HCT116 (cell line): ENCODE measurements at regions not wholly inside any gene's neighbourhood (a gene's known extent, or its start where the extent isn't known, plus 50 kb on each side); places are given as distances from the start of the nearest gene placed in this dataset.

Experiments used
- ATAC-seq: fragments of 200-7000 bp; cut with Tn5 transposase; 2 replicates; pipeline ENCODE4 v1.9.1; 2020; ENCODE audit warnings: mild to moderate bottlenecking, moderate library complexity
- BruUV-seq: library from RNA; stranded (reverse); fragments of 400-500 nt; replicated peaks from 2 replicates; lab custom pipeline; 2021; lab: Mats Ljungman, UMichigan
- CTCF ChIA-PET: fragments of 300-600 bp; sonication (Branson Sonifier 250); formaldehyde crosslinking; loops from one replicate; lab custom pipeline; 2021; ENCODE audit warnings: antibody characterized with exemption; lab: Charles Lee
- POLR2A ChIA-PET: fragments of 300-600, 350-600 bp; sonication (Branson Sonifier 250); formaldehyde crosslinking; loops from one replicate; lab custom pipeline; 2021; ENCODE audit warnings: antibody characterized with exemption; lab: Charles Lee
- RAD21 ChIA-PET, 2 experiments: fragments of 300-600 bp; sonication (Branson Sonifier 250); formaldehyde crosslinking; loops; one replicate each; lab custom pipeline; 2023; ENCODE audit warnings: low total read pairs in 2 of 2; ENCODE audit not compliant: uncharacterized antibody in 2 of 2, unreplicated experiment in 2 of 2, low non-redundant PET in 1 of 2; lab: Charles Lee
- DNase-seq: peaks from one replicate; pipeline ENCODE4 v3.0.0-alpha.2; 2010; ENCODE audit warnings: low read depth, low spot score
- H2AFZ ChIP-seq: fragments of 200-600 bp; shearing (Covaris generic), sonication (generic); 2 replicates; pipeline ENCODE4 v1.6.1; 2017; ENCODE audit warnings: low read depth, mixed run types, mixed read lengths, antibody characterized with exemption, low read length; ENCODE audit not compliant: poor library complexity, severe bottlenecking
- H3K27ac ChIP-seq: 2 replicates; pipeline ENCODE4 v1.5.1; 2012; ENCODE audit warnings: low read depth, low read length
- H3K27me3 ChIP-seq: fragments of 200-600 bp; sonication (generic); 2 replicates; pipeline ENCODE4 v1.6.1; 2016; ENCODE audit warnings: mixed run types, low read length, mixed read lengths; ENCODE audit not compliant: insufficient read depth
- H3K36me3 ChIP-seq, 2 experiments: fragments of 200-500 bp in 1 of 2; fragments of 200-600 bp in 1 of 2; sonication (Bioruptor generic) in 1 of 2; sonication (generic) in 1 of 2; 2 replicates each; pipeline versions ENCODE4 v1.5.1 to v1.6.1; 2014 to 2016; ENCODE audit warnings: low read length in 2 of 2, inconsistent platforms in 1 of 2, mixed read lengths in 1 of 2, mixed run types in 1 of 2; ENCODE audit not compliant: insufficient read depth in 2 of 2, control insufficient read depth in 1 of 2
- H3K4me1 ChIP-seq, 2 experiments: fragments of 200-600 bp in 1 of 2; sonication (generic) in 1 of 2; 2 replicates each; pipeline versions ENCODE4 v1.5.1 to v1.6.1; 2012 to 2017; ENCODE audit warnings: low read length in 2 of 2, inconsistent platforms in 1 of 2, mild to moderate bottlenecking in 1 of 2, mixed read lengths in 1 of 2, mixed run types in 1 of 2, moderate library complexity in 1 of 2; ENCODE audit not compliant: insufficient read depth in 2 of 2, control insufficient read depth in 1 of 2
- H3K4me2 ChIP-seq: fragments of 200-600 bp; sonication (generic); 2 replicates; pipeline ENCODE4 v1.6.1; 2017; ENCODE audit warnings: mixed run types, low read length, mixed read lengths
- H3K4me3 ChIP-seq, 2 experiments: fragments of 200-600 bp in 1 of 2; sonication (generic) in 1 of 2; replicated peaks in 1 of 2; 2 replicates each; pipeline ENCODE4 v1.5.1; 2011 to 2016; ENCODE audit warnings: low read length in 2 of 2, control low read depth in 1 of 2, low read depth in 1 of 2, mild to moderate bottlenecking in 1 of 2, mixed read lengths in 1 of 2, mixed run types in 1 of 2
- H3K79me2 ChIP-seq: fragments of 200-600 bp; sonication (generic); 2 replicates; pipeline ENCODE4 v1.6.1; 2017; ENCODE audit warnings: mild to moderate bottlenecking, mixed run types, low read length, moderate library complexity, mixed read lengths; ENCODE audit not compliant: insufficient read depth
- H3K9ac ChIP-seq: fragments of 200-600 bp; sonication (generic); 2 replicates; pipeline ENCODE4 v1.6.1; 2016; ENCODE audit warnings: low read length, mixed read lengths
- H3K9me2 ChIP-seq: fragments of 200-600 bp; sonication (generic), shearing (Covaris generic); 2 replicates; pipeline ENCODE4 v1.6.1; 2017; ENCODE audit warnings: mixed run types, mild to moderate bottlenecking, moderate library complexity; ENCODE audit not compliant: insufficient read depth
- H3K9me3 ChIP-seq, 2 experiments: fragments of 200-500 bp in 1 of 2; fragments of 200-600 bp in 1 of 2; sonication (Bioruptor generic) in 1 of 2; sonication (generic) in 1 of 2; 2 replicates each; pipeline ENCODE4 v1.6.1; 2014 to 2017; ENCODE audit warnings: low read length in 2 of 2, mixed read lengths in 2 of 2, inconsistent platforms in 1 of 2, low read depth in 1 of 2, mild to moderate bottlenecking in 1 of 2, mixed run types in 1 of 2, moderate library complexity in 1 of 2; ENCODE audit not compliant: control insufficient read depth in 1 of 2, insufficient read depth in 1 of 2
- H4K20me1 ChIP-seq: fragments of 200-600 bp; sonication (generic), shearing (Covaris generic); 2 replicates; pipeline ENCODE4 v1.6.1; 2017; ENCODE audit warnings: mixed run types, mild to moderate bottlenecking, moderate library complexity; ENCODE audit not compliant: insufficient read depth
- ATF3 ChIP-seq: IDR thresholded peaks from 2 replicates; pipeline ENCODE4 v1.6.1; 2012
- CBX3 ChIP-seq: IDR thresholded peaks from 2 replicates; pipeline ENCODE4 v1.6.1; 2012; ENCODE audit warnings: low read depth
- CTCF ChIP-seq, 3 experiments: fragments of 200-600 bp in 1 of 3; sonication (generic) in 1 of 3; IDR thresholded peaks in 2 of 3; conservative IDR thresholded peaks in 1 of 3; 2 replicates each; pipeline ENCODE4 v1.5.1; 2012 to 2017; ENCODE audit warnings: low read depth in 2 of 3, low read length in 2 of 3, antibody characterized with exemption in 1 of 3, borderline replicate concordance in 1 of 3, control low read depth in 1 of 3, mild to moderate bottlenecking in 1 of 3, mixed read lengths in 1 of 3, mixed run types in 1 of 3, moderate library complexity in 1 of 3; ENCODE audit not compliant: insufficient read depth in 1 of 3
- EGR1 ChIP-seq: IDR thresholded peaks from 2 replicates; pipeline ENCODE4 v1.6.1; 2012; ENCODE audit warnings: low read depth
- ELF1 ChIP-seq: IDR thresholded peaks from 2 replicates; pipeline ENCODE4 v1.6.1; 2012; ENCODE audit warnings: low read depth, borderline replicate concordance
- EZH2 ChIP-seq: fragments of 200-600 bp; sonication (generic); IDR thresholded peaks from 2 replicates; pipeline ENCODE4 v1.6.1; 2017; ENCODE audit warnings: antibody characterized with exemption, mixed run types
- EZH2phosphoT487 ChIP-seq: fragments of 200-600 bp; IDR thresholded peaks from 2 replicates; pipeline ENCODE4 v1.6.1; 2018; ENCODE audit warnings: antibody characterized with exemption, borderline replicate concordance
- FOSL1 ChIP-seq: IDR thresholded peaks from 2 replicates; pipeline ENCODE4 v1.6.1; 2012; ENCODE audit warnings: low read depth
- JUND ChIP-seq: IDR thresholded peaks from 2 replicates; pipeline ENCODE4 v1.6.1; 2012
- MAX ChIP-seq: IDR thresholded peaks from 2 replicates; pipeline ENCODE4 v1.6.1; 2012
- RAD21 ChIP-seq: IDR thresholded peaks from 2 replicates; pipeline ENCODE4 v1.6.1; 2012; ENCODE audit warnings: low read depth, mild to moderate bottlenecking
- SP1 ChIP-seq: IDR thresholded peaks from 2 replicates; pipeline ENCODE4 v1.6.1; 2012; ENCODE audit warnings: low read depth
- SRF ChIP-seq: IDR thresholded peaks from 2 replicates; pipeline ENCODE4 v1.6.1; 2012; ENCODE audit warnings: low read depth
- TCF7L2 ChIP-seq: IDR thresholded peaks from 2 replicates; pipeline ENCODE4 v1.7.0; 2011; ENCODE audit warnings: borderline replicate concordance, inconsistent platforms; ENCODE audit not compliant: insufficient read depth, insufficient read length; ENCODE audit errors: extremely low read depth
- ZBTB33 ChIP-seq: IDR thresholded peaks from 2 replicates; pipeline ENCODE4 v1.6.1; 2011; ENCODE audit warnings: mild to moderate bottlenecking, low read length, moderate library complexity; ENCODE audit not compliant: insufficient replicate concordance; ENCODE audit errors: extremely low read depth
- ZFX ChIP-seq: fragments of 450-650 bp; IDR thresholded peaks from 2 replicates; pipeline ENCODE4 v1.6.1; 2017
- ZNF274 ChIP-seq: fragments of 200-500 bp; sonication (Bioruptor generic); IDR thresholded peaks from 2 replicates; pipeline ENCODE4 v1.6.1; 2014; ENCODE audit warnings: mild to moderate bottlenecking, low read depth, low read length, inconsistent platforms
- intact Hi-C: fragments of 100-400 bp; cut with micrococcal nuclease; formaldehyde crosslinking; loops from 2 replicates; pipeline ENCODE4 v1.10.0; 2022

- H3K4me3 ChIP-seq, result no peak overlapping the region
- ATAC-seq (no peak), DNase-seq (no peak)
- POLR2A ChIA-PET, result no interaction called here
- RAD21 ChIA-PET, result no interaction called here
- CTCF ChIA-PET, result no interaction called here
- no peaks in the 10 kb centered on the region for H3K9me2 ChIP-seq
- H3K27me3 ChIP-seq, result no peaks in the 10 kb centered on the region
- H3K36me3 ChIP-seq, result no peaks in the 10 kb centered on the region
- H3K79me2 ChIP-seq, result no peaks in the 10 kb centered on the region
- BruUV-seq, result no TSS peak
- no peaks in the 10 kb centered on the region for H4K20me1 ChIP-seq
- no peak overlapping the region for H2AFZ ChIP-seq
- intact Hi-C loops, result no loop called here
- no peak overlapping the region for H3K27ac ChIP-seq
- TF ChIP-seq EZH2phosphoT487, result no peak
- TF ChIP-seq CBX3, result no peak
- TF ChIP-seq CTCF (IDR thresholded peaks at IDR 0.05 in 2 of 3, conservative IDR thresholded peaks at IDR 0.05 in 1 of 3; ENCODE audit: borderline replicate concordance in 1 of 3, insufficient read depth in 1 of 3, low read depth in 2 of 3, low read length in 2 of 3), result no peak
- TF ChIP-seq JUND, result no peak
- no peak for TF ChIP-seq ELF1
- TF ChIP-seq TCF7L2, result no peak
- TF ChIP-seq ZFX, result no peak
- no peak for TF ChIP-seq SRF
- no peak for TF ChIP-seq RAD21
- TF ChIP-seq MAX, result no peak
- TF ChIP-seq SP1, result no peak
- TF ChIP-seq ZBTB33, result no peak
- no peak for TF ChIP-seq EZH2
- TF ChIP-seq FOSL1, result no peak
- no peak for TF ChIP-seq ZNF274
- no peak for TF ChIP-seq ATF3
- TF ChIP-seq EGR1, result no peak
- TF ChIP-seq, all 23 proteins: peak for 0
- Histone ChIP-seq H3K4me1 (no peaks in the 10 kb centered on the region), H3K4me2 (no peak overlapping the region), H3K9me3 (no peaks in the 10 kb centered on the region), H3K9ac (no peak overlapping the region)
Measured at GRCh38 chr4:133513901-133514300, 364.8 kb downstream of the PCDH10 start.
